DOHH2 (cell line): ENCODE measurements at regions not wholly inside any gene's neighbourhood (a gene's known extent, or its start where the extent isn't known, plus 50 kb on each side); places are given as distances from the start of the nearest gene placed in this dataset.

Source experiments
- CTCF ChIP-seq: fragments of 200-600 bp; sonication (generic); IDR thresholded peaks from one replicate; pipeline ENCODE4 v1.5.1; 2014; ENCODE audit warnings: antibody characterized with exemption, mild to moderate bottlenecking, low read depth, low read length; ENCODE audit not compliant: poor library complexity, severe bottlenecking
- EZH2phosphoT487 ChIP-seq: fragments of 200-600 bp; sonication (generic); IDR thresholded peaks from 2 replicates; pipeline ENCODE4 v1.6.1; 2017; ENCODE audit warnings: borderline replicate concordance, mild to moderate bottlenecking, antibody characterized with exemption, low read length, moderate library complexity, mixed read lengths

- TF ChIP-seq CTCF (no peak), EZH2phosphoT487 (no peak)
These were observed 501.9 kb upstream of the ZFP42 start for GRCh38 chr4:187493661-187494060.
